ENCODE measurements at regions not wholly inside any gene's neighbourhood (a gene's known extent, or its start where the extent isn't known, plus 50 kb on each side); places are given as distances from the start of the nearest gene placed in this dataset.
A peak's percentile ranks its signal among the peaks of the same experiment; 100 is the strongest.

GRCh38 chr7:84454174-84454959, 259.8 kb upstream of the SEMA3A start:
- TF ChIP-seq CTCF (IDR thresholded peaks at IDR 0.05; ENCODE audit: low read depth, low read length) (peak; percentile 47), EZH2phosphoT487 (IDR thresholded peaks at IDR 0.05; ENCODE audit: low read depth) (no peak)

Data from OCI-LY3 (cell line).